ENCODE measurements at regions not wholly inside any gene's neighbourhood (a gene's known extent, or its start where the extent isn't known, plus 50 kb on each side); places are given as distances from the start of the nearest gene placed in this dataset.
"Not testable (repeated sequence)": the region's sequence is repeated elsewhere in the genome, so short reads cannot be mapped to it uniquely, and the experiment has no call there.

GRCh38 chr11:129726179-129726578, 89.5 kb upstream of the TMEM45B start:
- DNase-seq (ENCODE audit: low spot score) = no peak
- FAIRE-seq = no peak

DNA sequence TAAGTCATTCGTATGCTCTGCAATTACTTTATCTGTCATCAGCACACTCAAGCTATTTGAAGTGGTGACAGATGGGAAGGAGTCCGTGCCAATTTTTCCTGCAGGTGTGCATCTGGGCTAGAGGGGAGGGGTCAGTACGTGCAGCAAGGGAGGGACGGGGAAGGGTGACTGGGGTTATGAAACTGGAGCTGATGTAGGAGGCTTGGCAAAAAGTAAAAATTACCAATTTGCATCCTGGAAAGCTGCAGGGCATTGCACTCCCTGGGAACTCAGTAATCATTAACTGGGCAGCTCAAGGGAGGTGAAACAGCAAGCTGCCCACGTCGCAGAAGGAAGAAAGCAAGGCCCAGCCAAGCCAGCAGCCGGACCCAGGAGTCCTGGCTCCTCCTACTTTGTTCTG, 87.1 kb upstream of the TMEM45B start:
- FAIRE-seq (no peak), DNase-seq (ENCODE audit: low spot score) (no peak)

GRCh38 chr11:129729216-129729615, 86.4 kb upstream of the TMEM45B start:
- FAIRE-seq = no peak
- DNase-seq (ENCODE audit: low spot score) = no peak

DNA sequence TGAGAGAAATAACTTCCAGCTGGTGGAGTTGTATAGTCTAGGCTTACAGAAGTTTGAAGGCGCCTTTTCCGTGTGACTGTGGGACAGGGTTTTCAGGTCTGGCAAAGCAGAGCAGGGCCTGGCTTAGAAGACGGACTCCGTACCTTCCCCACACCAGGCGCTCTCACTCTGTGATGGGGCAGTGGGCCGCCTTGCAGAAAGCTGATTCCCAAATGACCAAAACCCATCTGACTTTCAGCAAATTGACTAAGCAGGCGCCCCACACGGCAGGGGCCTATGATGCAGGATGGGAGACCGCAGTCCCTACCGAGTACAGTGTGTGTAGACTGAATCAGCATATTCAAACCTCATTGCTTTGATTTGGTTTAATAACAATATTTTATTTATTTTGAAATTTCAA, 85.8 kb upstream of the TMEM45B start:
- FAIRE-seq (no peak), DNase-seq (ENCODE audit: low spot score) (no peak)

DNA sequence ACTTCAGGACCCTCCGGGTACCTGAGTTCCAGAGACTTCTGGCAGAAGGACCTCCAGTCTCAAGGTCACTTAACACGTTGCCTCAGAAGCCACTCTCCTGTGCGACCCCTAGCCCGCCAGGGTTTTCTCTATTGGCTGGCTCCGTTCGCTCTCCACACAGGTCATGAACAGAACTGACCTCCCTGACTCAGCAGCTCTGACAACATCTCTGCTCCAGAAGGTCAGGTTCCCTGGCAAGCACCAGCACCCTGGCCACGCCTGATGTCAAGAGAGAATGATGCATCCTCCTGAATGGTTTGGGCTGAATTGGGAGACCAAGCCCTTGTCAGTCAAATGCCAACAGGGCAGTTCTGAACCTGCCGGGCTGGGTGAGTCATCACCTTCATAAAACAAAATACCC, 84.3 kb upstream of the TMEM45B start:
- DNase-seq (ENCODE audit: low spot score) = no peak
- no peak for FAIRE-seq

DNA sequence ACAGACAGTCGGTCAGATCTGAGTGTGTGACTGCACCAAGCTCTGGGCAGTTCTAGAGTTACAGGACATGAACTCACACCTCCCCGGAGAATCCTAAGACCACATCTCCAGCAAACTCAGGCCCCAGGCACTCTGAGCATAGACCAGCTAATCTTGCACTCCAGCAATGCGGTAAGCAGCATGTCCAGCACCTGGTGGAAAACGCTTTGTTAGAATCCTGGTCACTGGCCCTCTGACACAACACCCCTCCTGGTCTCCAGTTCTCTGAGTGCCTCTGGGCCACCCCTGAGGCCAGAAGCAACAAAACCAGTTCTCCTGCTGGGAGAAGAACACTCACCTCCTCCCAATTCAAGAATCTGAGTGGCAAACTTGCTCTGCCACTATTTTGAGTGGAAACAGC, 82.7 kb upstream of the TMEM45B start:
- DNase-seq (ENCODE audit: low spot score) (no peak), FAIRE-seq (no peak)

- no peak for DNase-seq (ENCODE audit: low spot score)
- FAIRE-seq = no peak
Observed at GRCh38 chr11:129733384-129733783, 82.3 kb upstream of the TMEM45B start.

DNA sequence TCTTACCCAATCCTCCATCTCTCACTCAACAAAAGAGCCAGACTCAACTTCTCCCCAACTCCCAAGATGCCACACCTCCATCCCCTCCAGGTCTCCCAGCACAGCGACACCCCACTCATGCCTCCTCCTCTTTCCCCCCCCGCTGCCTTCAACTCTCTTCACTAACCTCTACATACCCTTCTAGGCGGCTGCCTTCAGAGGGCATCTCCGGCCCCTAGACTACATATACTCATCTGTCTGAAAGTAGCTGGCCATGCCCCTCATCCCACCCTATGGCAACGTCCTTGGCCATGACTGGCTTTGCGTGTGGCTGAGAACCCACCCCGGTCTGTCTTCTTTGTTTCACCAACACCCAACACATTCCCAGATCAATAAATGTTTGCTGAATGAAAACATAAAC, 81.7 kb upstream of the TMEM45B start:
- DNase-seq (ENCODE audit: low spot score) (no peak), FAIRE-seq (no peak)

GRCh38 chr11:129734654-129735053, 81.0 kb upstream of the TMEM45B start:
- FAIRE-seq = no peak
- DNase-seq (ENCODE audit: low spot score) = no peak

GRCh38 chr11:129737831-129738230, 77.8 kb upstream of the TMEM45B start:
- DNase-seq (ENCODE audit: low spot score) = no peak
- FAIRE-seq = no peak

DNA sequence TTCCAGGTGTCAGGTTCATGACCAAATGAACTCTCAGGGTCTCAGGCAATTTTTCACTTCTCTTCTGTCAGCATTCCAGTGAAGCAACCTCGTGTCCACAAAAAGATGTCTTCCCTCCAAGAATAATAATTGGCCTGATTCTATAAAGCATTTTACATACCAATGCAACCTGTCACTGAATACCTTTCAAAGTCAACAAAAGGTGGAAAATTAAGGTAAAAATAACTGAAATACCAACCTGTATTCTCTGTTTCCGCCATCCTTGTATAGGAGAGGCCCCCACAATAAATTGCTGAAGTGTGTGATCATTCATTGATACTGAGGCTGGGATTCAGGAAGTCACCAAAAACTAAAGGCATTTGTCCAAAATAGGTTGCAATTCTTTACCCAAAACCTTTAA, 77.4 kb upstream of the TMEM45B start:
- no peak for DNase-seq (ENCODE audit: low spot score)
- FAIRE-seq = no peak

- DNase-seq (ENCODE audit: low spot score) (no peak), FAIRE-seq (no peak)
Observed at GRCh38 chr11:129739339-129739738, 76.3 kb upstream of the TMEM45B start.

DNA sequence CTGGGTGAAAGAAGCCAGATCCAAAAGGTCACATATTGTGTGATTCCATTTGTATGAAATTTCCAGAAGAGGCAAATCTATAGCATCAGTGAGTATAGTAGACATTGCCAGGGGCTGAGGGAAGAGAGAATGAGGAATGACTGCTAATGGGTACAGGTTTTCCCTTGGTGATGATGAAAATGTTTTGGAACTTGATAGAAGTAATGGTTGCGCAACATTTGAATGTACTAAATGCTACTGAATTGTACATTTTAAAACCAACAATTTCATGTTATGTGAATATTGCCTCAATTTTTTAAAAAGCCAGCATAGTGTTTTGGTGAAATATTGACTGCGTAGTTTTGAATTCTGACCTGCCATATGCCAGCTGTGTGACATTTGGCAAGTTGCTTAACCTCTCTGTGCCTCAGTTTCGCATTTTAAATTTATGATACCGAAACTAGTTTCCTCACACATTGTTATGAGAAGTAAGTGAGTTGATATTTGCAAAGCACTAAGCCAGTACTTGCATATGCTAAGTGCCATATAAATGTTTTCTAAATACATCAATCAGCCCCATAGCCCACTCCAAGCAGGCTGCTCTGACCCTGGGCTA, 75.4 kb upstream of the TMEM45B start:
- no peak for DNase-seq (ENCODE audit: low spot score)
- no peak for FAIRE-seq

- DNase-seq (ENCODE audit: low spot score) (no peak), FAIRE-seq (no peak)
Observed at GRCh38 chr11:129743112-129743815, 72.4 kb upstream of the TMEM45B start.

- no peak for DNase-seq (ENCODE audit: low spot score)
- no peak for FAIRE-seq
Observed at GRCh38 chr11:129747071-129747470, 68.6 kb upstream of the TMEM45B start.

DNA sequence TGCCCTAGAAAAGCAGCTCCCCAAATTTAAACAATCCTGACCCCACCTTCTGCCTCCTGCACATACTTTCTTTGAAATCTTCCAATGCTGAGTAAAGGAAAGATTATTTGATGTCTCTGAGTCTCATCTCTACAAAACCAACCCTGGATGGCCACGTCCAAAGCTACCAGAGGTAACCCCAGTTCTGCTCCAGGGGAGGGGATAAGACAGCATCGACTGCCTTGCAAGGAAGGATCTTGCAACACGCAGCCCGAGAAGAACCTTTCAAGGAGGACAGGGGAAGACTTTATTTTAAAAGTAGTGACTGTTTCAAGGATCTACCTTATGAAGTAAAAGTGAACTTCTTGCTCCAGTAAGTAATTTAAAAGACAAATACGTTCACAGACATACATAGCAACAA, 66.5 kb upstream of the TMEM45B start:
- DNase-seq (ENCODE audit: low spot score) (no peak), FAIRE-seq (no peak)

GRCh38 chr11:129750343-129751292, 65.0 kb upstream of the TMEM45B start:
- FAIRE-seq = no peak
- DNase-seq (ENCODE audit: low spot score) = peak; percentile 36

- DNase-seq (ENCODE audit: low spot score) (no peak), FAIRE-seq (no peak)
Observed at GRCh38 chr11:129751511-129751910, 64.1 kb upstream of the TMEM45B start.

DNA sequence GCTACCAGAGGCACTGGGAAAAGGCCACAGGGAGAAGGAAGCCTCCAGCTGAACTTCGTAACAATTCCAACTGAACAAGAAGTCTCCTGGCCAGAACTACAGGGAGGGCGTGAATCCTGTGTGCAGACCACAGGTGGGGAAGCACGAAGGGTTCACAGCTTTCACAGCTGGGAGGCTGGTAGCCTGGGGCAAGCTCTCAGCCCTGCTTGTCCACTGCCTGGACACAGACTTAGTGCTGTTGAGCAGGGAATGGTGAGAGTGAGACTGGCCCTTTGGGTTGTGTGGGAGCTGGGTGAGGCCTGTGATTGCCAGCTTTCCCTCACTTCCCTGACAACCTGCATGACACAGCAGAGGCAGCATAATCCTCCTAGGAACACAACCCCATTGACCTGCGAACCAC, 52.1 kb upstream of the TMEM45B start:
- not testable (repeated sequence) for DNase-seq (ENCODE audit: low spot score); FAIRE-seq

GRCh38 chr11:129764204-129764603, 51.4 kb upstream of the TMEM45B start:
- DNase-seq (ENCODE audit: low spot score); FAIRE-seq: not testable (repeated sequence)
